Neural cell (in vitro differentiated cells): ENCODE measurements at regions not wholly inside any gene's neighbourhood (a gene's known extent, or its start where the extent isn't known, plus 50 kb on each side); places are given as distances from the start of the nearest gene placed in this dataset.

ENCODE experiments used
- H2AFZ ChIP-seq: fragments of 200-600, 300-800 bp; sonication (generic), shearing (Covaris generic); 2 replicates; pipeline ENCODE4 v1.6.0; 2014; ENCODE audit warnings: low read depth, mild to moderate bottlenecking, antibody characterized with exemption, low read length, moderate library complexity
- H3F3A ChIP-seq: fragments of 200-600 bp; shearing (Covaris generic); 2 replicates; pipeline ENCODE4 v1.6.1; 2016; ENCODE audit warnings: mild to moderate bottlenecking, moderate library complexity, mixed read lengths, antibody characterized with exemption, low read length; ENCODE audit not compliant: insufficient read depth, poor library complexity, severe bottlenecking
- H3K27ac ChIP-seq: fragments of 200-600, 300-800 bp; sonication (generic), shearing (Covaris generic); 2 replicates; pipeline ENCODE4 v1.5.1; 2014; ENCODE audit warnings: mild to moderate bottlenecking, low read length, moderate library complexity
- H3K27me3 ChIP-seq: fragments of 300-800, 200-600 bp; sonication (generic), shearing (Covaris generic); 2 replicates; pipeline ENCODE4 v1.6.0; 2014; ENCODE audit warnings: mild to moderate bottlenecking, low read depth, low read length, moderate library complexity; ENCODE audit not compliant: insufficient read depth
- H3K36me3 ChIP-seq: fragments of 300-800, 200-600 bp; sonication (generic), shearing (Covaris generic); 2 replicates; pipeline ENCODE4 v1.5.1; 2014; ENCODE audit warnings: mild to moderate bottlenecking, antibody characterized with exemption, low read length, moderate library complexity; ENCODE audit not compliant: insufficient read depth
- H3K4me2 ChIP-seq: fragments of 300-800, 200-600 bp; sonication (generic), shearing (Covaris generic); 2 replicates; pipeline ENCODE4 v1.6.0; 2014; ENCODE audit warnings: mild to moderate bottlenecking, low read length
- H3K4me3 ChIP-seq: fragments of 300-800, 200-600 bp; sonication (generic), shearing (Covaris generic); 2 replicates; pipeline ENCODE4 v1.5.1; 2014; ENCODE audit warnings: mild to moderate bottlenecking, low read length, moderate library complexity
- H3K79me2 ChIP-seq: fragments of 200-600 bp; shearing (Covaris generic); replicated peaks from 2 replicates; pipeline ENCODE4 v1.6.0; 2014; ENCODE audit warnings: mild to moderate bottlenecking, low read length, moderate library complexity; ENCODE audit not compliant: insufficient read depth
- H3K9ac ChIP-seq: fragments of 300-800, 200-600 bp; sonication (generic), shearing (Covaris generic); 2 replicates; pipeline ENCODE4 v1.6.1; 2016; ENCODE audit warnings: mild to moderate bottlenecking, low read length, mixed read lengths
- H3K9me2 ChIP-seq: fragments of 200-600 bp; shearing (Covaris generic); 2 replicates; pipeline ENCODE4 v1.6.1; 2016; ENCODE audit warnings: mild to moderate bottlenecking, low read length, mixed read lengths; ENCODE audit not compliant: insufficient read depth
- H3K9me3 ChIP-seq: fragments of 200-600, 300-800 bp; sonication (generic), shearing (Covaris generic); 2 replicates; pipeline ENCODE4 v1.6.1; 2016; ENCODE audit warnings: mild to moderate bottlenecking, mixed run types, low read length, moderate library complexity, mixed read lengths
- H4K20me1 ChIP-seq: fragments of 200-600 bp; shearing (Covaris generic); 2 replicates; pipeline ENCODE4 v1.6.1; 2016; ENCODE audit warnings: mild to moderate bottlenecking, mixed run types; ENCODE audit not compliant: insufficient read depth
- CTCF ChIP-seq: fragments of 450-650 bp; IDR thresholded peaks from 2 replicates; pipeline ENCODE4 v1.5.1; 2014; ENCODE audit warnings: antibody characterized with exemption, mild to moderate bottlenecking, moderate library complexity; ENCODE audit not compliant: poor library complexity, severe bottlenecking
- MXI1 ChIP-seq: fragments of 450-650 bp; conservative IDR thresholded peaks from 2 replicates; pipeline ENCODE4 v1.6.1; 2014; ENCODE audit warnings: antibody characterized with exemption, mild to moderate bottlenecking; ENCODE audit not compliant: poor library complexity, severe bottlenecking
- POLR2AphosphoS5 ChIP-seq: IDR thresholded peaks from 2 replicates; pipeline ENCODE4 v1.6.1; 2012
- RAD21 ChIP-seq: fragments of 450-650 bp; conservative IDR thresholded peaks from 2 replicates; pipeline ENCODE4 v1.6.1; 2014; ENCODE audit warnings: antibody characterized with exemption, mild to moderate bottlenecking, moderate library complexity
- REST ChIP-seq: IDR thresholded peaks from 2 replicates; pipeline ENCODE4 v1.6.1; 2012; ENCODE audit warnings: borderline replicate concordance
- SMC3 ChIP-seq: fragments of 450-650 bp; conservative IDR thresholded peaks from 2 replicates; pipeline ENCODE4 v1.6.1; 2014; ENCODE audit warnings: antibody characterized with exemption, mild to moderate bottlenecking, moderate library complexity; ENCODE audit not compliant: poor library complexity

DNA sequence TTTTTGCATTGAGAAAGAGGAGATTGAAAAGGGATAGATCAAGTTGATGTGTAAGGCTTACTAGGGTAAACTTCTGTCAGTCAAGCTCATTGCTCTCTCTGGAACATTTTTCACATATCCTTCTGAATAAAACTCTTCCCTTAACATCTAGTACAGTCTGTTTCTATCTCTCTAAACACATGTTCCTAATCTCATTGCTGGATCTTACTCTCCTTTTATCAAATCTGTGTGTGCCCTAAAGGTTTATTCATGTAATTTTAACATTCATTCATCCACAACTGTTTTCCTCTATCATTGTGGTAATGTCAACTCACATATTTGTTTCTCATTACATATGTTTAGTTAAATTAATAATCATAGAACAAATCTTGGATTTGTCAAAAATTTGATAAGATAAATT is 277.9 kb upstream of the GULP1 start:
- H4K20me1 ChIP-seq: no peaks in the 10 kb centered on the region
- no peak overlapping the region for H3K9ac ChIP-seq
- H3F3A ChIP-seq: no peaks in the 10 kb centered on the region
- H2AFZ ChIP-seq: no peak overlapping the region
- no peaks in the 10 kb centered on the region for H3K79me2 ChIP-seq
- no peaks in the 10 kb centered on the region for H3K36me3 ChIP-seq
- no peaks in the 10 kb centered on the region for H3K9me3 ChIP-seq
- no peaks in the 10 kb centered on the region for H3K9me2 ChIP-seq
- H3K4me3 ChIP-seq: no peak overlapping the region
- TF ChIP-seq POLR2AphosphoS5 (no peak), CTCF (no peak), RAD21 (no peak)
- no peaks in the 10 kb centered on the region for H3K27me3 ChIP-seq
- H3K4me2 ChIP-seq: no peak overlapping the region
- no peak overlapping the region for H3K27ac ChIP-seq

DNA sequence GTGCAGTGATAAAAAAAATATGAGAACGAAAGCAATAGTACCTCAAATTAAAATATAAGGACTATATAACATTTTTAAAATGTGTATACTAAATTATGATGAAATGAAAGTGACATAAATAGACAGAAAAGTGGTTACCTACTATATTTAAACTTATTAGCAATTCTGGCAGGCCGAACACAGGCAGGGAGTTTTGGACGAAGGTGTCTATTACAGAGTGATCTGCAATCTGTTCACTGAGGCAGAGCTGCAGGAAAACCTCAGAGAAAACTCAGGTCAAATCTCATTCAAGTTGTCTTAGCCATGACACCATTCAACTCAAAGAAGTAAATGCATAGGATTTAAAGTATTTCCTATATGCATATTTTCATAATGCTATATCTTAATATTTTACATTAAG is 274.8 kb upstream of the GULP1 start:
- Histone ChIP-seq H3K79me2 (no peaks in the 10 kb centered on the region), H3K27me3 (no peaks in the 10 kb centered on the region), H3K9ac (no peak overlapping the region), H3K9me2 (no peaks in the 10 kb centered on the region), H3K36me3 (no peaks in the 10 kb centered on the region), H3K4me2 (no peak overlapping the region), H4K20me1 (no peaks in the 10 kb centered on the region), H3K4me3 (no peak overlapping the region), H2AFZ (no peak overlapping the region), H3K27ac (no peak overlapping the region), H3K9me3 (no peaks in the 10 kb centered on the region), H3F3A (no peaks in the 10 kb centered on the region)
- TF ChIP-seq CTCF (no peak), REST (no peak)

- Histone ChIP-seq H3K79me2 (no peaks in the 10 kb centered on the region), H3K9ac (no peak overlapping the region), H3K9me2 (no peaks in the 10 kb centered on the region), H3F3A (no peaks in the 10 kb centered on the region), H4K20me1 (no peaks in the 10 kb centered on the region), H3K36me3 (no peaks in the 10 kb centered on the region), H3K9me3 (no peaks in the 10 kb centered on the region), H2AFZ (no peak overlapping the region), H3K27me3 (no peaks in the 10 kb centered on the region), H3K27ac (no peak overlapping the region), H3K4me2 (no peak overlapping the region), H3K4me3 (no peak overlapping the region)
- TF ChIP-seq SMC3: no peak
- no peak for TF ChIP-seq MXI1
- no peak for TF ChIP-seq RAD21
These were observed 269.3 kb upstream of the GULP1 start for GRCh38 chr2:188022389-188022788.
